ENCODE measurements at regions not wholly inside any gene's neighbourhood (a gene's known extent, or its start where the extent isn't known, plus 50 kb on each side); places are given as distances from the start of the nearest gene placed in this dataset.

GRCh38 chr4:188399834-188400233 is 260.6 kb downstream of the TRIML1 start:
- no peak for TF ChIP-seq POLR2AphosphoS5 (IDR thresholded peaks at IDR 0.05)
- TF ChIP-seq POLR2A (IDR thresholded peaks at IDR 0.05) = no peak
- no peak for TF ChIP-seq CTCF (IDR thresholded peaks at IDR 0.05)
- TF ChIP-seq EP300 (IDR thresholded peaks at IDR 0.05) = no peak

Data from gastroesophageal sphincter (tissue), 3 donors.